ENCODE measurements at regions not wholly inside any gene's neighbourhood (a gene's known extent, or its start where the extent isn't known, plus 50 kb on each side); places are given as distances from the start of the nearest gene placed in this dataset.

GRCh38 chr13:89967701-89968100, 1379.8 kb upstream of the MIR17HG start:
- H3K27ac ChIP-seq = no peak overlapping the region
- H3K27me3 ChIP-seq (ENCODE audit: low read depth) = no peaks in the 10 kb centered on the region
- H3K36me3 ChIP-seq = no peaks in the 10 kb centered on the region
- ATAC-seq = no peak
- no peak for DNase-seq
- no peaks in the 10 kb centered on the region for H3K4me1 ChIP-seq
- TF ChIP-seq CTCF (IDR thresholded peaks at IDR 0.05) = no peak
- no peaks in the 10 kb centered on the region for H3K9me3 ChIP-seq
- intact Hi-C loops (cut with DNase I) = no loop called here
- H3K4me3 ChIP-seq = no peak overlapping the region

- no peaks in the 10 kb centered on the region for H3K9me3 ChIP-seq
- H3K27me3 ChIP-seq (ENCODE audit: low read depth) = no peaks in the 10 kb centered on the region
- DNase-seq (no peak), ATAC-seq (no peak)
- H3K36me3 ChIP-seq = no peaks in the 10 kb centered on the region
- H3K27ac ChIP-seq = no peak overlapping the region
- TF ChIP-seq CTCF (IDR thresholded peaks at IDR 0.05) = no peak
- H3K4me1 ChIP-seq = no peaks in the 10 kb centered on the region
- intact Hi-C loops (cut with DNase I) = no loop called here
- no peak overlapping the region for H3K4me3 ChIP-seq
Observed at GRCh38 chr13:89968470-89968869, 1379.0 kb upstream of the MIR17HG start.

- intact Hi-C loops (cut with DNase I) = no loop called here
- Histone ChIP-seq H3K4me1 (no peaks in the 10 kb centered on the region), H3K9me3 (no peaks in the 10 kb centered on the region), H3K27ac (no peak overlapping the region), H3K27me3 (ENCODE audit: low read depth) (no peaks in the 10 kb centered on the region), H3K4me3 (no peak overlapping the region), H3K36me3 (no peaks in the 10 kb centered on the region)
- no peak for DNase-seq
- no peak for ATAC-seq
- TF ChIP-seq CTCF (IDR thresholded peaks at IDR 0.05) = no peak
Observed at GRCh38 chr13:89970353-89970709, 1377.2 kb upstream of the MIR17HG start.

GRCh38 chr13:89977203-89977602, 1370.3 kb upstream of the MIR17HG start:
- DNase-seq (no peak), ATAC-seq (no peak)
- H3K9me3 ChIP-seq = no peaks in the 10 kb centered on the region
- intact Hi-C loops (cut with DNase I) = no loop called here
- no peak overlapping the region for H3K27ac ChIP-seq
- no peaks in the 10 kb centered on the region for H3K27me3 ChIP-seq (ENCODE audit: low read depth)
- no peak overlapping the region for H3K4me3 ChIP-seq
- no peak for TF ChIP-seq CTCF (IDR thresholded peaks at IDR 0.05)
- no peaks in the 10 kb centered on the region for H3K4me1 ChIP-seq
- no peaks in the 10 kb centered on the region for H3K36me3 ChIP-seq

- no peak for ATAC-seq
Observed at GRCh38 chr13:89980896-89981295, 1366.6 kb upstream of the MIR17HG start.

More at GRCh38 chr13:89980896-89981295, 1366.6 kb upstream of the MIR17HG start:
- Histone ChIP-seq H3K27me3 (ENCODE audit: low read depth) (no peaks in the 10 kb centered on the region), H3K9me3 (no peaks in the 10 kb centered on the region), H3K36me3 (no peaks in the 10 kb centered on the region), H3K27ac (no peak overlapping the region), H3K4me3 (no peak overlapping the region), H3K4me1 (no peaks in the 10 kb centered on the region)
- DNase-seq = no peak
- intact Hi-C loops (cut with DNase I) = no loop called here
- no peak for TF ChIP-seq CTCF (IDR thresholded peaks at IDR 0.05)

Data from lower lobe of right lung (tissue), 2 donors.